C4-2B (cell line): ENCODE measurements at regions not wholly inside any gene's neighbourhood (a gene's known extent, or its start where the extent isn't known, plus 50 kb on each side); places are given as distances from the start of the nearest gene placed in this dataset.

Experiments used
- CTCF ChIP-seq: fragments of 450-650 bp; conservative IDR thresholded peaks from 2 replicates; pipeline ENCODE4 v1.5.1; 2017; ENCODE audit warnings: mild to moderate bottlenecking
- ZFX ChIP-seq: fragments of 450-650 bp; IDR thresholded peaks from 2 replicates; pipeline ENCODE4 v1.6.1; 2017

DNA sequence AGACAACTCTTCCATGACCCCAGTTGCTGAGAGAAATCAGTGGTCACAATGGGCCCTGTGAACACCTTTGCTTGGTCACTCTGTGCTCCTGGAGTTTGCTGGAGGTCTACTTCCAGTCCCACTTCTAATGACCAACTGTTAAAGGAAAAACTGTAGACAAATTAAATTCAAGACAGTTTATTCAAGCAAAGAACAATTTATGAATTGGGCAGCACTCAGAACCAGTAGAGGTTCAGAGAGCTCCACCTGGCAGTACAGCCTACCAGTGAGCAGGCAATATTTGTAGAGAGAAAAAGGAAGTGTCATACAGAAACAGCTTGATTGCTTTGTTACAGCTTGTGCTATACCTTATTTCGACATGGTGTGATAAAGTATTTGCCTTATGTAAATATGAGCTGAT is 116.5 kb downstream of the HS3ST3B1 start:
- no peak for TF ChIP-seq CTCF
- no peak for TF ChIP-seq ZFX
